ENCODE measurements at regions not wholly inside any gene's neighbourhood (a gene's known extent, or its start where the extent isn't known, plus 50 kb on each side); places are given as distances from the start of the nearest gene placed in this dataset.
"Not testable (repeated sequence)": the region's sequence is repeated elsewhere in the genome, so short reads cannot be mapped to it uniquely, and the experiment has no call there.

DNA sequence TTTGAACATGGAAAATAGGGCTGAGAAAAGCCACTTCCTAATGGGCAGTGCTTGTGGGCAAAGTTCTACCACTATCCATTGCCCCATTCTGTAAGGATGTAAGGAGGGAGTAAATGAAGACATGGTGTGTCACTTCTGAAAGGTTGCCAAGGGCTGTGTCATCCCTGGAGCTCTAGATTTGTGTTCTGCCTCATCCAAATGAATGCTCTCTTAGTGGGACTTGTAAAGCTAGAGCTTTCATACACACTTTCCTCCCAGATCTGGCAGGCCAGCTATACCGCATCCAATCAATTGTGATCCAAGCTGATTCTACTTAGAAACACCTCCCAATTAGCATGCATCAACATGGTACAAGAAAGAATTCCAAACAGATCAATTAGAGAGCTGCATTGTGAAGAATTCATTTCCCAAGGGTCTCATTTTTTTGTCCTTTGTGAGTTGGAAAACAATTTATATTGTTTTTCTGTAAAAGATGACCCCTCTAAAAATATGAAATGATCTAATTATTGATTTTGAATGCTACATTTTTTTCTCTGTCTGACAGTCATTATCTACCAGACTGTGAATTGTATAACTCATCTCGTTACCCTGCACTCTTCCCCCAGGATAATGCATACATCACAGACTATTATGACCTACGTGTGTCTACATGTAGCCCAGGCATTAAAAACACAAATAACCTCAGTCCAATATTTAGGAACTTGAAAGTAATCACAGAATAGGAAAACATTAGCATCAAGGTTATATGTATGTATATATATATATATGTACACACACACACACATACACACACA, 117.1 kb upstream of the DUSP10 start:
- DNase-seq (ENCODE audit: low read depth) = peak; percentile 98
- no peak overlapping the region for H3K4me3 ChIP-seq (ENCODE audit: control insufficient read depth, low read depth, low read length)
- TF ChIP-seq, protein P1, sequence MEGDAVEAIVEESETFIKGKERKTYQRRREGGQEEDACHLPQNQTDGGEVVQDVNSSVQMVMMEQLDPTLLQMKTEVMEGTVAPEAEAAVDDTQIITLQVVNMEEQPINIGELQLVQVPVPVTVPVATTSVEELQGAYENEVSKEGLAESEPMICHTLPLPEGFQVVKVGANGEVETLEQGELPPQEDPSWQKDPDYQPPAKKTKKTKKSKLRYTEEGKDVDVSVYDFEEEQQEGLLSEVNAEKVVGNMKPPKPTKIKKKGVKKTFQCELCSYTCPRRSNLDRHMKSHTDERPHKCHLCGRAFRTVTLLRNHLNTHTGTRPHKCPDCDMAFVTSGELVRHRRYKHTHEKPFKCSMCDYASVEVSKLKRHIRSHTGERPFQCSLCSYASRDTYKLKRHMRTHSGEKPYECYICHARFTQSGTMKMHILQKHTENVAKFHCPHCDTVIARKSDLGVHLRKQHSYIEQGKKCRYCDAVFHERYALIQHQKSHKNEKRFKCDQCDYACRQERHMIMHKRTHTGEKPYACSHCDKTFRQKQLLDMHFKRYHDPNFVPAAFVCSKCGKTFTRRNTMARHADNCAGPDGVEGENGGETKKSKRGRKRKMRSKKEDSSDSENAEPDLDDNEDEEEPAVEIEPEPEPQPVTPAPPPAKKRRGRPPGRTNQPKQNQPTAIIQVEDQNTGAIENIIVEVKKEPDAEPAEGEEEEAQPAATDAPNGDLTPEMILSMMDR (conservative IDR thresholded peaks at IDR 0.05; ENCODE audit: control insufficient read depth, insufficient read depth, low read depth, low read length) = no peak

DNA sequence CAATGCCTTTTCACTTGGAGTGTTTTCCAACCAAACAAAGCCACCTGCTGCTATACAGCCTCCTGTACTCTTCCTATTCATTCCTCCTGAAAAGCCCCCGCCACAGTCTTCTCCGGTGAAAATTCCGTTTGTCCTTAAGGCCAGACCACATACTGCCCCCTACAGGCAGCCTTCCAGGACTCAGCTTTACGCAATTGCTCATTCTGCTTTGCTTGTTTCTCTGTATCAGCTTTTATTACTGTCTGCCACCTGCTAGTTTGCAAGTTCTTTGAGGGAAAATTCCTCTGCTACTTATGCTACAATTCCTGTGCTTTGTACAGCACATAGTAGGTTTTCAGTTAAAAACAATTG, 115.2 kb upstream of the DUSP10 start:
- H3K4me3 ChIP-seq (ENCODE audit: control insufficient read depth, low read depth, low read length); DNase-seq (ENCODE audit: low read depth): not testable (repeated sequence)

DNA sequence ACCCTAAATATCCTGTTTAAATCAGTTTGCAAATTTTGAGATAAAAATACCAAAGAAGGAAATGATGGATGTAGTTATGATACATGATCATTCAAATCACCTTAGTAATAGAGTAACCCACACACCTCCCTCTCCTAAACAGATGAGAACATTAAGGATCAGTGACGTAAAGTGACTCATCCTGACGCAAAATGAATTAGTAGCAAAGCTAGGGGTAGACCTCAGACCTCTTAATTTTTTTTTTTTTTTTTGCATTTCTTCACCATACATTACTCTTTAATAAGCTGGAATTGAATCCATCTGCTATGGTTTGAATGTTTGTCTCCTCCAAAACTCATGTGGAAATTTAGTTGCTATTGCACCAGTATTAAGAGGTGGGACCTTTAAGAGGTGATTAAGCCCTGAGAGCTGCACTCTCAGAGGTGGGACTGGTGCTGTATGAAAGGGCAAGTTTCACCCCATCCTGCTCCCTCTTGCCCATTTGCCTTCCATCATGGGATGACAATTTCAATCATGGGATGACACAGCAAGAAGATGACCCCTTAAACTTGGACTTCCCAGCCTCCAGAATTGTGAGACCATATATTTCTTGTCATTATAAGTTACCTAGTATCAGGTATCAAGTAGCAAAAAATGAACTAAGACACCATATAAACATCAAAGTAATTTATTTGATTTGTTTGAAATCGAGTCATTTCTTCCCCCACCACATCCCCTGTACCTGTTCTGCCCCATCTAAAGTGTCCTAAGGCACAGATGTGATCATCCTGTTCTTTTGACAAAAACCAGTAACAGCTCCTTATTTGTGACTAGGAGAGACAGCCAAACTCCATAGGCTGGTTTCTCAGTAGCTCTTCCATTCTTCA, 114.6 kb upstream of the DUSP10 start:
- TF ChIP-seq, protein P1 (conservative IDR thresholded peaks at IDR 0.05; ENCODE audit: control insufficient read depth, insufficient read depth, low read depth, low read length) = no peak
- no peak overlapping the region for H3K4me3 ChIP-seq (ENCODE audit: control insufficient read depth, low read depth, low read length)
- DNase-seq (ENCODE audit: low read depth) = peak; percentile 97

DNA sequence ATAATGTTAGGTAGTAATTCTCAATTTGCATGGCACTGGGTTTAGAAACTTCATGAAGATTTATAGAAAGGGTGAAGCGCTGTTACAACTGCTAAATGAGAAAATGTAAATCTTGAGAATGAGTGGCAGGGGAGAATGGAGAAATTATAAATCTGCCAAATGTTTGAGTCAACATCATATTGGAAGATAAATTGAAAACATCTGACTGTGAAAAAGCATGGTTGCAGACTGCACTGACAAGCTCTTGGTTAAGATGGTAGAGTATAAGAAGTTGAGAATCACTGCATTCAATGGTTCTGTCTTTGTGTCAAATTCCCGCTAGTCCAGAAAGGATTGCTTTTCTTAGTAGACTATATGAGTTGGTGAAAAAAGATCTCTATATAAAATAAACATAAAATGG, 113.3 kb upstream of the DUSP10 start:
- TF ChIP-seq, protein P1 (conservative IDR thresholded peaks at IDR 0.05; ENCODE audit: control insufficient read depth, insufficient read depth, low read depth, low read length) = no peak
- H3K4me3 ChIP-seq (ENCODE audit: control insufficient read depth, low read depth, low read length) = no peak overlapping the region
- DNase-seq (ENCODE audit: low read depth) = no peak

DNA sequence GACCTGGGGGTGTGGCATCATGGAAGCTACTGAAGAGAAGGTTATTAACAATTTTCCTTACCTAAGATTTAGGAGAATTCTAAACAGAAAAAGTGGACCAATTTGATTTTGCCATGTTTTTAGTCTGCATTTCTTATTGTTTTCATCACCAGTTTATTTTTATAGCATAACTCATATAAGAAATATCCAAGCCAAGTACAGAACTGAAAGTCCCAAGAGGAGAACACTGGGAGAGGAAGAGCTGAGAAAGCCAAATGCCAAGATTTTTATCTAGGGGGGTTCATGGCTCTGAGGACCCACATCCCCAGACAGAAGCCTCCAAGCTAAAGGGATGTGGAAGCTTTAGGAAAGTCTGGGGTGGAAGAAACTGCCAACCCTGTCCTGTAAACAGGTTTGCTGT, 109.4 kb upstream of the DUSP10 start:
- no peak overlapping the region for H3K4me3 ChIP-seq (ENCODE audit: control insufficient read depth, low read depth, low read length)
- DNase-seq (ENCODE audit: low read depth) = no peak
- TF ChIP-seq, protein P1 (conservative IDR thresholded peaks at IDR 0.05; ENCODE audit: control insufficient read depth, insufficient read depth, low read depth, low read length) = no peak

DNA sequence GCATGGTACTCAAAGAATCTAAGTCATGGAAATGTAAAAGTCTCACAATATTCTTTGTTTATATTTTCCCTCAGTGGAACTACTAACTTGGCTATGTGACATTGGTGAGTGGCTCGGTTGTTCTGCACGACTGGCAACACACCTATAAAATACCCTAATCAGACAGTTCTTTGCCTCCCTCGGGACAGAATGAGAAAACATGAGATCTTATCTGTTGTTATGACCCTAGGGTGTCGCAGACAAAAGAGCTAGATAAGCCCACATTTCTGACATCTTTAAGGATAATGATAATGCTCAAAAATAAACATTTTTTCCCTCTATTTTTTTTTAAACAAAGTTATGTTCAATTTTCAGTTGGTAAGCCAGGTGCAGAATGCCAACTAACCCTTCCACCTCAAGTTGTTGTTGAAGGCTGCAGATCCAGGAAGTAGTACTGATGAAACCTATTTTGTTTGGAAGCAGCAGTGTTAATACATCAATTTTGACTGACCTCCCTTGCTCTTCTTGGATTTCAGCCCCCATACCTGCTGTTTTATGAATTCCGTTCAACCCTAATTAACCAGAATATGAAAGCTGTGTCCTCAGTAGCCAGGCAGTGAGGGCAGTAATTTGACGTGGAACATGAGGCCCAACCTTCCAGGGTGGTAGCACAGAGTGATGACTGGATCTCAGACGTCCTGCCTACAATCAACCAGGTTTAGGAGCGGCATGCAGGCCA, 108.7 kb upstream of the DUSP10 start:
- DNase-seq (ENCODE audit: low read depth) = no peak
- H3K4me3 ChIP-seq (ENCODE audit: control insufficient read depth, low read depth, low read length) = no peak overlapping the region
- TF ChIP-seq, protein P1 (conservative IDR thresholded peaks at IDR 0.05; ENCODE audit: control insufficient read depth, insufficient read depth, low read depth, low read length) = no peak

DNA sequence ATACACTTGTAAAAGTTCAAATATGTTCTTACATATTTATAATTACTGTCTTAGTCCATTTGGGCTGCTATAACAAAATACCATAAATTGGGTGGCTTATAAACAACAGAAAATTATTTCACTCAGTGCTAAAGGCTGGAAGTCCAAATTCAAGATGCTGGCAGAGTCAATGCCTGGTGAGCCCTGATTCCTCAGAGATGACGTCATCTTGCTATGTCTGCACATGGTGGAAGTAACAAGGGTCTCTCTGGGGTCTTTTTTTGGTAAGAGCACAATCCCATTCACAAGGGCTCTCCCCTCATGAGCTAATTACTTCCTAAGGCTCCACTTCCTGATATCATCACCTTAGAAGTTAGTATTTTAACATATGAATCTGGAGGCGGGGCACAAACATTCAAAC, 108.0 kb upstream of the DUSP10 start:
- no peak overlapping the region for H3K4me3 ChIP-seq (ENCODE audit: control insufficient read depth, low read depth, low read length)
- no peak for DNase-seq (ENCODE audit: low read depth)
- TF ChIP-seq, protein P1 (conservative IDR thresholded peaks at IDR 0.05; ENCODE audit: control insufficient read depth, insufficient read depth, low read depth, low read length) = no peak

All from fibroblast of mammary gland (primary cell).